Smooth muscle cell (in vitro differentiated cells): ENCODE measurements at regions not wholly inside any gene's neighbourhood (a gene's known extent, or its start where the extent isn't known, plus 50 kb on each side); places are given as distances from the start of the nearest gene placed in this dataset.

Source experiments
- DNase-seq: peaks from one replicate; lab custom pipeline; 2025; ENCODE audit not compliant: unreplicated experiment; lab: John Stamatoyannopoulos, UW
- H2AFZ ChIP-seq: fragments of 200-600 bp; sonication (generic); 2 replicates; pipeline ENCODE4 v1.6.0; 2016; ENCODE audit warnings: antibody characterized with exemption, low read depth, mild to moderate bottlenecking
- H3F3A ChIP-seq: fragments of 200-600 bp; sonication (generic); 2 replicates; pipeline ENCODE4 v1.6.0; 2017; ENCODE audit warnings: antibody characterized with exemption, low read depth
- H3K27ac ChIP-seq: fragments of 200-600 bp; sonication (generic); 2 replicates; pipeline ENCODE4 v1.5.1; 2016; ENCODE audit warnings: low read depth, mild to moderate bottlenecking
- H3K27me3 ChIP-seq: fragments of 200-600 bp; sonication (generic); 2 replicates; pipeline ENCODE4 v1.6.1; 2016; ENCODE audit warnings: low read depth, mild to moderate bottlenecking
- H3K36me3 ChIP-seq: fragments of 200-600 bp; sonication (generic); 2 replicates; pipeline ENCODE4 v1.5.1; 2016; ENCODE audit warnings: low read depth
- H3K4me1 ChIP-seq: fragments of 200-600 bp; sonication (generic); 2 replicates; pipeline ENCODE4 v1.5.1; 2016; ENCODE audit warnings: low read depth
- H3K4me2 ChIP-seq: fragments of 200-600 bp; sonication (generic); 2 replicates; pipeline ENCODE4 v1.6.0; 2016; ENCODE audit warnings: mild to moderate bottlenecking
- H3K4me3 ChIP-seq: fragments of 200-600 bp; sonication (generic); 2 replicates; pipeline ENCODE4 v1.5.1; 2016; ENCODE audit warnings: mild to moderate bottlenecking
- H3K79me2 ChIP-seq: fragments of 200-600 bp; sonication (generic); 2 replicates; pipeline ENCODE4 v1.6.0; 2016; ENCODE audit warnings: low read depth, mild to moderate bottlenecking
- H3K9ac ChIP-seq: fragments of 200-600 bp; sonication (generic); 2 replicates; pipeline ENCODE4 v1.6.0; 2016; ENCODE audit warnings: low read depth
- H3K9me3 ChIP-seq: fragments of 200-600 bp; sonication (generic); replicated peaks from 2 replicates; pipeline ENCODE4 v1.5.1; 2016; ENCODE audit warnings: low read depth
- H4K20me1 ChIP-seq: fragments of 200-600 bp; sonication (generic); 2 replicates; pipeline ENCODE4 v1.6.0; 2016; ENCODE audit warnings: low read depth
- WGBS: methylation state at CpG from one replicate; pipeline ENCODE4 v1.1.7; 2016; ENCODE audit warnings: low lambda C conversion rate; 5-methylcytosine and 5-hydroxymethylcytosine counted together
- TF ChIP-seq, protein P1 (sequence below): fragments of 200-600 bp; sonication (generic); IDR thresholded peaks from 2 replicates; pipeline ENCODE4 v1.5.1; 2017; ENCODE audit warnings: borderline replicate concordance, mild to moderate bottlenecking, antibody characterized with exemption; ENCODE audit not compliant: insufficient read depth, poor library complexity, severe bottlenecking

DNA sequence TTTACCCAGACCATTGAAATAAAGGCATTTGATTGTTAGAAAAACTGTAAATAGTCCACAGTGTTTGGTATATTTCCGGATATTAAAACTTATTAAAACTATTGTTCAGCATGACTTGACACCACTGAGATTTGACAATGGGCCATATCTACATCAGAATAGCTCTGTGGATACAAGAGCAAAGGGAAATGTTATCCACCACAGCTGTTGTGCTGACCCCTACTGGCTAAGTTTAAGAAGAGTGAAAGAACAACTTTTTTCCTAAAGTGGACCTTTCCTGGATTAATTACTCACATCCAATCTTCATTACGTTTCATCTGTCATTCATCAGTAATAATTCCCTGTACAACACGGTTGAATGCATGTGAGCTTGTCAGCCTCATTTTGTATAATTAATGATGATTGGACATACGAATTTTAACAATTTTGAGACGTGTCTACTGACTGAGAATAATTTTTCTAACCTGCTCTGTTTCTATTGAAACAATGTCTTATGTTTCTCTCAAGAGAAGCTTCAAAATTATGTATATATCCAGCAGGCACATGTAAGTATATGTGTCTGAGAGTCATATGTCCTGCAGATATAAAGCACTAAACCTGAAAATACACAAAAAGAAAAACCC is 1952.6 kb downstream of the MAT2B start:
- H3K27ac ChIP-seq, result no peak overlapping the region
- H3K4me1 ChIP-seq, result no peaks in the 10 kb centered on the region
- peak overlapping the region; percentile 66 for H2AFZ ChIP-seq
- TF ChIP-seq, protein P1, sequence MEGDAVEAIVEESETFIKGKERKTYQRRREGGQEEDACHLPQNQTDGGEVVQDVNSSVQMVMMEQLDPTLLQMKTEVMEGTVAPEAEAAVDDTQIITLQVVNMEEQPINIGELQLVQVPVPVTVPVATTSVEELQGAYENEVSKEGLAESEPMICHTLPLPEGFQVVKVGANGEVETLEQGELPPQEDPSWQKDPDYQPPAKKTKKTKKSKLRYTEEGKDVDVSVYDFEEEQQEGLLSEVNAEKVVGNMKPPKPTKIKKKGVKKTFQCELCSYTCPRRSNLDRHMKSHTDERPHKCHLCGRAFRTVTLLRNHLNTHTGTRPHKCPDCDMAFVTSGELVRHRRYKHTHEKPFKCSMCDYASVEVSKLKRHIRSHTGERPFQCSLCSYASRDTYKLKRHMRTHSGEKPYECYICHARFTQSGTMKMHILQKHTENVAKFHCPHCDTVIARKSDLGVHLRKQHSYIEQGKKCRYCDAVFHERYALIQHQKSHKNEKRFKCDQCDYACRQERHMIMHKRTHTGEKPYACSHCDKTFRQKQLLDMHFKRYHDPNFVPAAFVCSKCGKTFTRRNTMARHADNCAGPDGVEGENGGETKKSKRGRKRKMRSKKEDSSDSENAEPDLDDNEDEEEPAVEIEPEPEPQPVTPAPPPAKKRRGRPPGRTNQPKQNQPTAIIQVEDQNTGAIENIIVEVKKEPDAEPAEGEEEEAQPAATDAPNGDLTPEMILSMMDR, result peak; percentile 67
- H3K4me2 ChIP-seq, result peak overlapping the region; percentile 51
- H3K36me3 ChIP-seq, result no peaks in the 10 kb centered on the region
- no peak overlapping the region for H3K9ac ChIP-seq
- H3K79me2 ChIP-seq, result no peaks in the 10 kb centered on the region
- no peaks in the 10 kb centered on the region for H3K9me3 ChIP-seq
- WGBS, result 12% methylated on average over 5 of the region's 5 CpGs
- no peaks in the 10 kb centered on the region for H3F3A ChIP-seq
- no peaks in the 10 kb centered on the region for H4K20me1 ChIP-seq
- no peak overlapping the region for H3K4me3 ChIP-seq
- no peak for DNase-seq
- no peaks in the 10 kb centered on the region for H3K27me3 ChIP-seq

DNA sequence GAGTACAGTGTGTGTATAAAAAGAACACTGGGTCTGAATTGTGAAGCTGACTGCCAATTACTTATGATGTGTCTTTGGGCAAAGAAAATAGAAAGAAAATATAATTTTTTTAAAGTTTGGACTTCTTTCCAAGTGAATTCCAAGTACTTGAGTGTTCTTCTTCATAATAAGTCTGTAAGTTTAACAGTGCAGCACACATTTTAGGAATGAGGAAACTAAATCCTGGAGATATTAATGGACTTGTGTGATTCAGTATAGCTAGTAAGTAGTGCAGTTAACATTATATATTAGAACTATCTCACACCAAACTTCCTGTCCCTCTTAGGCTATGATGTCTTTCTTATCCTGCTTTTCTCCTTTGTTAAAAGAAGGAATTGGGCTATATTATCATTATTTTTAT is 1953.8 kb downstream of the MAT2B start:
- H2AFZ ChIP-seq, result no peak overlapping the region
- no peaks in the 10 kb centered on the region for H3K27me3 ChIP-seq
- H3K4me3 ChIP-seq, result no peak overlapping the region
- no peaks in the 10 kb centered on the region for H3K4me1 ChIP-seq
- H3K27ac ChIP-seq, result no peak overlapping the region
- H3K36me3 ChIP-seq, result no peaks in the 10 kb centered on the region
- H3K4me2 ChIP-seq, result no peak overlapping the region
- no peak for DNase-seq
- no peaks in the 10 kb centered on the region for H3F3A ChIP-seq
- H3K9me3 ChIP-seq, result no peaks in the 10 kb centered on the region
- H3K79me2 ChIP-seq, result no peaks in the 10 kb centered on the region
- H3K9ac ChIP-seq, result no peak overlapping the region
- TF ChIP-seq, protein P1, result no peak
- H4K20me1 ChIP-seq, result no peaks in the 10 kb centered on the region

DNA sequence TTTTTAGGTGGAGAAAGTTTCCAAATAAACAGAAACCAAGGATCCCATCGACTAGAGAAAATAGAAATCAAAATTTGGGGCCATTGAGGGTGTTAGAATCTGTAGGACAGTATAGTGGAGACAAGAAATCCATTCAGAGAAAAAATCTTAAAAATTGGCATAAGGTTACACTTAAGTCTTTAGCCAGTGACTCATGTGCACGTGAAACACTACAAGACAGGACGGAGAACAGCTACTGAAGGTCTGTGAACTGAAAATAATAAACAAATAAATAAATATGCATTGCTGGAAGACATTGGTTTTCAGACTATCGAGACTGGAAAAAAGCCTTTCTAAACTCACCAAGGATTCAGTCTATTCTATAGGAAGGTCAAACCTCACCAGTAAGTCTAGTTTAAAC is 1955.5 kb downstream of the MAT2B start:
- H3K9ac ChIP-seq, result no peak overlapping the region
- no peaks in the 10 kb centered on the region for H3K27me3 ChIP-seq
- no peaks in the 10 kb centered on the region for H3K9me3 ChIP-seq
- H3K79me2 ChIP-seq, result no peaks in the 10 kb centered on the region
- no peaks in the 10 kb centered on the region for H3K36me3 ChIP-seq
- peak overlapping the region; percentile 30 for H2AFZ ChIP-seq
- TF ChIP-seq, protein P1, result no peak
- H3F3A ChIP-seq, result no peaks in the 10 kb centered on the region
- no peak for DNase-seq
- WGBS, result 56% methylated on average over 4 of the region's 4 CpGs
- H3K4me3 ChIP-seq, result no peak overlapping the region
- no peak overlapping the region for H3K27ac ChIP-seq
- H3K4me1 ChIP-seq, result no peaks in the 10 kb centered on the region
- H4K20me1 ChIP-seq, result no peaks in the 10 kb centered on the region
- H3K4me2 ChIP-seq, result no peak overlapping the region

DNA sequence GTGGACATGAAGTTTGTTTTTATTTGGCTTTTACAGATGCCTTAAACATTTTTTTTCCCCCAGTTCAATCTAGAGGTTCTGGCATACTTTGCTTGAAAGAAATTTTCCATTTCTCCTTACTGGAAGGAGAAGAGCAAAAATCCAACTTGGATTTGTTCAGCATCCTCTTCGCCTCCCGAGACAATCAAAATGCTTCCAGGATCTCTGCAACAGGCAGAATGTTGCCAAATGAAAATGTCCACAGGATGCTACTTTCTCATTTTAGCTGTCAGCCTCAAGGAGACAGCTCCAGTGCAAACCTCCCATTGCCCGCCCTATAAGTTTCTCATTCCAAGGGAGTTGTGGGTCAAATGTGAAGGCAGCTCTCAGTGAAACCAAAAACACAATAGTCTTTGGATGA is 1972.1 kb downstream of the MAT2B start:
- H3K79me2 ChIP-seq, result no peaks in the 10 kb centered on the region
- H3F3A ChIP-seq, result no peaks in the 10 kb centered on the region
- no peak for DNase-seq
- H3K27me3 ChIP-seq, result no peaks in the 10 kb centered on the region
- no peak overlapping the region for H2AFZ ChIP-seq
- no peaks in the 10 kb centered on the region for H4K20me1 ChIP-seq
- H3K4me2 ChIP-seq, result no peak overlapping the region
- H3K36me3 ChIP-seq, result no peaks in the 10 kb centered on the region
- H3K4me3 ChIP-seq, result no peak overlapping the region
- 95% methylated on average over 3 of the region's 3 CpGs for WGBS
- H3K4me1 ChIP-seq, result no peaks in the 10 kb centered on the region
- no peak overlapping the region for H3K27ac ChIP-seq
- H3K9me3 ChIP-seq, result no peaks in the 10 kb centered on the region
- TF ChIP-seq, protein P1, result no peak
- H3K9ac ChIP-seq, result no peak overlapping the region
